ENCODE measurements at regions not wholly inside any gene's neighbourhood (a gene's known extent, or its start where the extent isn't known, plus 50 kb on each side); places are given as distances from the start of the nearest gene placed in this dataset.

- Histone ChIP-seq H3K9me3 (ENCODE audit: control insufficient read depth, low read length) (no peaks in the 10 kb centered on the region), H3K36me3 (ENCODE audit: control insufficient read depth, insufficient read depth, low read length) (no peaks in the 10 kb centered on the region), H3K4me1 (ENCODE audit: control insufficient read depth, insufficient read depth, low read length) (no peaks in the 10 kb centered on the region), H3K4me3 (ENCODE audit: insufficient read depth, low read depth, low read length) (no peak overlapping the region), H3K27me3 (ENCODE audit: control insufficient read depth, insufficient read depth, low read length, poor library complexity, severe bottlenecking) (no peaks in the 10 kb centered on the region), H3K27ac (ENCODE audit: insufficient read depth, low read depth, low read length, poor library complexity, severe bottlenecking) (no peak overlapping the region)
- 85% methylated on average over 2 of the region's 2 CpGs; no CpG with 5 or more reads in 1 of the 2 experiments for WGBS, 2 experiments
Measured at GRCh38 chr6:104014163-104014959, 845.4 kb downstream of the HACE1 start.

GRCh38 chr6:104013312-104013971, 846.3 kb downstream of the HACE1 start:
- no peaks in the 10 kb centered on the region for H3K27me3 ChIP-seq (ENCODE audit: control insufficient read depth, insufficient read depth, low read length, poor library complexity, severe bottlenecking)
- H3K36me3 ChIP-seq (ENCODE audit: control insufficient read depth, insufficient read depth, low read length), result no peaks in the 10 kb centered on the region
- no peaks in the 10 kb centered on the region for H3K9me3 ChIP-seq (ENCODE audit: control insufficient read depth, low read length)
- H3K27ac ChIP-seq (ENCODE audit: insufficient read depth, low read depth, low read length, poor library complexity, severe bottlenecking), result no peak overlapping the region
- H3K4me1 ChIP-seq (ENCODE audit: control insufficient read depth, insufficient read depth, low read length), result no peaks in the 10 kb centered on the region
- 77 to 81% methylated on average over 2 of the region's 2 CpGs for WGBS, 2 experiments
- no peak overlapping the region for H3K4me3 ChIP-seq (ENCODE audit: insufficient read depth, low read depth, low read length)

GRCh38 chr6:104010897-104011296, 848.8 kb downstream of the HACE1 start:
- Histone ChIP-seq H3K9me3 (ENCODE audit: control insufficient read depth, low read length) (no peaks in the 10 kb centered on the region), H3K36me3 (ENCODE audit: control insufficient read depth, insufficient read depth, low read length) (no peaks in the 10 kb centered on the region), H3K4me3 (ENCODE audit: insufficient read depth, low read depth, low read length) (no peak overlapping the region), H3K4me1 (ENCODE audit: control insufficient read depth, insufficient read depth, low read length) (no peaks in the 10 kb centered on the region), H3K27me3 (ENCODE audit: control insufficient read depth, insufficient read depth, low read length, poor library complexity, severe bottlenecking) (no peaks in the 10 kb centered on the region), H3K27ac (ENCODE audit: insufficient read depth, low read depth, low read length, poor library complexity, severe bottlenecking) (no peak overlapping the region)

- no peak overlapping the region for H3K4me3 ChIP-seq (ENCODE audit: insufficient read depth, low read depth, low read length)
- no peaks in the 10 kb centered on the region for H3K27me3 ChIP-seq (ENCODE audit: control insufficient read depth, insufficient read depth, low read length, poor library complexity, severe bottlenecking)
- WGBS, 2 experiments, result 84 to 97% methylated on average over 2 of the region's 3 CpGs
- no peaks in the 10 kb centered on the region for H3K4me1 ChIP-seq (ENCODE audit: control insufficient read depth, insufficient read depth, low read length)
- no peaks in the 10 kb centered on the region for H3K36me3 ChIP-seq (ENCODE audit: control insufficient read depth, insufficient read depth, low read length)
- H3K9me3 ChIP-seq (ENCODE audit: control insufficient read depth, low read length), result no peaks in the 10 kb centered on the region
- no peak overlapping the region for H3K27ac ChIP-seq (ENCODE audit: insufficient read depth, low read depth, low read length, poor library complexity, severe bottlenecking)
Measured at GRCh38 chr6:104003803-104004516, 855.8 kb downstream of the HACE1 start.

GRCh38 chr6:103995571-103995970, 864.1 kb downstream of the HACE1 start:
- no peaks in the 10 kb centered on the region for H3K36me3 ChIP-seq (ENCODE audit: control insufficient read depth, insufficient read depth, low read length)
- no peaks in the 10 kb centered on the region for H3K9me3 ChIP-seq (ENCODE audit: control insufficient read depth, low read length)
- no peak overlapping the region for H3K4me3 ChIP-seq (ENCODE audit: insufficient read depth, low read depth, low read length)
- H3K27me3 ChIP-seq (ENCODE audit: control insufficient read depth, insufficient read depth, low read length, poor library complexity, severe bottlenecking), result no peaks in the 10 kb centered on the region
- no peak overlapping the region for H3K27ac ChIP-seq (ENCODE audit: insufficient read depth, low read depth, low read length, poor library complexity, severe bottlenecking)
- WGBS, 2 experiments, result 100% methylated on average over 1 of the region's 1 CpG; no CpG with 5 or more reads in 1 of the 2 experiments
- H3K4me1 ChIP-seq (ENCODE audit: control insufficient read depth, insufficient read depth, low read length), result no peaks in the 10 kb centered on the region

GRCh38 chr6:103983860-103984259, 875.9 kb downstream of the HACE1 start:
- Histone ChIP-seq H3K9me3 (ENCODE audit: control insufficient read depth, low read length) (no peaks in the 10 kb centered on the region), H3K27me3 (ENCODE audit: control insufficient read depth, insufficient read depth, low read length, poor library complexity, severe bottlenecking) (no peaks in the 10 kb centered on the region), H3K4me1 (ENCODE audit: control insufficient read depth, insufficient read depth, low read length) (no peaks in the 10 kb centered on the region), H3K4me3 (ENCODE audit: insufficient read depth, low read depth, low read length) (no peak overlapping the region), H3K27ac (ENCODE audit: insufficient read depth, low read depth, low read length, poor library complexity, severe bottlenecking) (no peak overlapping the region), H3K36me3 (ENCODE audit: control insufficient read depth, insufficient read depth, low read length) (no peaks in the 10 kb centered on the region)
- 95% methylated on average over 6 of the region's 6 CpGs for WGBS, 2 experiments

- no peaks in the 10 kb centered on the region for H3K27me3 ChIP-seq (ENCODE audit: control insufficient read depth, insufficient read depth, low read length, poor library complexity, severe bottlenecking)
- no peak overlapping the region for H3K4me3 ChIP-seq (ENCODE audit: insufficient read depth, low read depth, low read length)
- H3K36me3 ChIP-seq (ENCODE audit: control insufficient read depth, insufficient read depth, low read length), result no peaks in the 10 kb centered on the region
- no peaks in the 10 kb centered on the region for H3K4me1 ChIP-seq (ENCODE audit: control insufficient read depth, insufficient read depth, low read length)
- 87 to 90% methylated on average over 4 to 5 of the region's 5 CpGs for WGBS, 2 experiments
- no peak overlapping the region for H3K27ac ChIP-seq (ENCODE audit: insufficient read depth, low read depth, low read length, poor library complexity, severe bottlenecking)
- H3K9me3 ChIP-seq (ENCODE audit: control insufficient read depth, low read length), result no peaks in the 10 kb centered on the region
Measured at GRCh38 chr6:103983011-103983410, 876.7 kb downstream of the HACE1 start.

GRCh38 chr6:103982574-103982973, 877.1 kb downstream of the HACE1 start:
- Histone ChIP-seq H3K4me1 (ENCODE audit: control insufficient read depth, insufficient read depth, low read length) (no peaks in the 10 kb centered on the region), H3K4me3 (ENCODE audit: insufficient read depth, low read depth, low read length) (no peak overlapping the region), H3K27me3 (ENCODE audit: control insufficient read depth, insufficient read depth, low read length, poor library complexity, severe bottlenecking) (no peaks in the 10 kb centered on the region), H3K27ac (ENCODE audit: insufficient read depth, low read depth, low read length, poor library complexity, severe bottlenecking) (no peak overlapping the region), H3K36me3 (ENCODE audit: control insufficient read depth, insufficient read depth, low read length) (no peaks in the 10 kb centered on the region), H3K9me3 (ENCODE audit: control insufficient read depth, low read length) (no peaks in the 10 kb centered on the region)
- 92 to 97% methylated on average over 4 of the region's 4 CpGs for WGBS, 2 experiments

- Histone ChIP-seq H3K9me3 (ENCODE audit: control insufficient read depth, low read length) (no peaks in the 10 kb centered on the region), H3K4me1 (ENCODE audit: control insufficient read depth, insufficient read depth, low read length) (no peaks in the 10 kb centered on the region), H3K27me3 (ENCODE audit: control insufficient read depth, insufficient read depth, low read length, poor library complexity, severe bottlenecking) (no peaks in the 10 kb centered on the region), H3K4me3 (ENCODE audit: insufficient read depth, low read depth, low read length) (no peak overlapping the region), H3K36me3 (ENCODE audit: control insufficient read depth, insufficient read depth, low read length) (no peaks in the 10 kb centered on the region), H3K27ac (ENCODE audit: insufficient read depth, low read depth, low read length, poor library complexity, severe bottlenecking) (no peak overlapping the region)
- 88 to 95% methylated on average over 2 of the region's 2 CpGs for WGBS, 2 experiments
Measured at GRCh38 chr6:103979308-103979707, 880.4 kb downstream of the HACE1 start.

- H3K27me3 ChIP-seq (ENCODE audit: control insufficient read depth, insufficient read depth, low read length, poor library complexity, severe bottlenecking), result no peaks in the 10 kb centered on the region
- no peaks in the 10 kb centered on the region for H3K36me3 ChIP-seq (ENCODE audit: control insufficient read depth, insufficient read depth, low read length)
Measured at GRCh38 chr6:103937389-103937788, 922.3 kb downstream of the HACE1 start.

More at GRCh38 chr6:103937389-103937788, 922.3 kb downstream of the HACE1 start:
- Histone ChIP-seq H3K27ac (ENCODE audit: insufficient read depth, low read depth, low read length, poor library complexity, severe bottlenecking) (no peak overlapping the region), H3K4me1 (ENCODE audit: control insufficient read depth, insufficient read depth, low read length) (no peaks in the 10 kb centered on the region), H3K4me3 (ENCODE audit: insufficient read depth, low read depth, low read length) (no peak overlapping the region), H3K9me3 (ENCODE audit: control insufficient read depth, low read length) (no peaks in the 10 kb centered on the region)
